HG03196 (cell line): ENCODE measurements at regions not wholly inside any gene's neighbourhood (a gene's known extent, or its start where the extent isn't known, plus 50 kb on each side); places are given as distances from the start of the nearest gene placed in this dataset.
"Not testable (repeated sequence)": the region's sequence is repeated elsewhere in the genome, so short reads cannot be mapped to it uniquely, and the experiment has no call there.

Source experiments
- ATAC-seq: cut with Tn5 transposase; IDR thresholded peaks from one replicate; pipeline ENCODE4 v1.9.1; 2021; ENCODE audit not compliant: unreplicated experiment

- ATAC-seq: no peak
Observed at GRCh38 chr4:127379499-127379898, 253.3 kb upstream of the INTU start.

- not testable (repeated sequence) for ATAC-seq
Observed at GRCh38 chr4:127379948-127380347, 252.8 kb upstream of the INTU start.

- no peak for ATAC-seq
Observed at GRCh38 chr4:127383666-127384065, 249.1 kb upstream of the INTU start.

DNA sequence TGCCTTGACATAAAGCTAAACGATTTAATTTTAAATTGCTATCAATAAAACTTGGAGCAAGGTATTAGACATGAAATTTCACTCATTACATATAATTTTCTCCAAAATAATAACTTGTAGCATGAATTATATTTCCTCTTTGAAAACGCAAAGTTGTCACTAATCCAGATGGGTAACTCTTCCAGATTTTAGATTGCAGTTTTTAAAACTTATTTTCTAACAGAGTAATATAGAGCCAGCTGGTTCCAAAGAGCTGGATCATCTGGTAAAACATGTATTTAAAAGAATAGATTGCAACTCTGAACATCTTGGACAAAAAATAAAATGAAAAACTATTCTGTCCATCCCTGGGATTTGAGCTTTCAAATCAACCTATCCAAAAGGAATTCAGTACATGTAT is 238.2 kb upstream of the INTU start:
- ATAC-seq: no peak

- ATAC-seq: no peak
Observed at GRCh38 chr4:127400276-127400675, 232.5 kb upstream of the INTU start.

DNA sequence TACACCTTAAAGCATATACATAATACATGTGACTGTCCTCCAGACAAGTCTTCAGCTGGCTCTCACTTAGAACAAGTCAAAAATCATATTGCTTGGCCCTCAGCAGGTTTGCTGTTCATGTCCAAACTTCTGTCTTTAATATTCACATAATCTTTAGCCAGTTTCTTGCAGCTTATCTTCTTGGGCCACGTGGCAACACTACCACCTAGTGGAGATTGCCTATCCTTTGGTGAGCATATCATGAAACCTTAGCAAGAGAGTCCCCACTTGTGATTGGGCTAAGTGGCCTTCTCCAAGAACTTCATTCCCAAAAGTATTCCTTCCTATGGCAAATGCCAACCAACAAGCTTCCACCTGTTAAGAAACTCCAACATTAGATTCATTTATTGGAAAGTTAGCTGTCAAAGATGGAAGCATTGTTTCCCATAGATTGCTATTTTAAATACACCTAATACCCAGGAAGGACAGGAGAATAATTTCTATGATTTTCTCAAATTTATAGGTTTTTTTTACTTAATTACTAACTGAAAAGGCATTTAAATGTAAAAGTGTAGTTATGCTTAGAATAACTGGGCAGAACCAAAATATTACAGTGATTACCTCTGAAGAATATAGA is 231.9 kb upstream of the INTU start:
- ATAC-seq: peak; percentile 85

DNA sequence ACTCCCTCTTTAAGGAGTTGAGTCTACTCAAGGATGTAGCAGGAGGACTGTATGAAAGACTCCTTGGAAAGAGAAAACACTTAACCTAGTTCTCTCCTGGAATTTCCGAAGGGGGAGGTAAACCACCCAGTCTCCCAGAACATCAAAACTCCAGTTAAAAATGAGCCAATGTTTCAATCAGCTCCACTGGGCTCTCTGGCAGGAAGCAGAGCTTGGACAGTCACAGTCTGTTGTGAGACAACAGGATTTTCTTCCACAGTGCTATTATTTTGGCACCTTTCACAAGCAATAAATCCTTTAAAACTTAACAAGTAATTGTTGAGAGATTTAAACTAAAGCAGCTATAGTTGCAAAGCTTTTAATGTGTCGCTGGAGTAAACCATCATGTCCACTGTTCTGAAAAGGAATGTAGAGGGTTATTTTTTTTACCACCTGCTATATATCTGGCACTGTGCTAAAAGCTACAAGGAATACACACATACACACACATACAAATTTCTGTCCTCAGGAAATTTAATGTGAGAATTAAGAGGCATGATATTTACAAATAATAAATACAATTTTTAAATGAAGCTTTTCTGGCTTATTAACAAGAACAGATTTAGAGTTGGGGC is 229.2 kb upstream of the INTU start:
- ATAC-seq: no peak

DNA sequence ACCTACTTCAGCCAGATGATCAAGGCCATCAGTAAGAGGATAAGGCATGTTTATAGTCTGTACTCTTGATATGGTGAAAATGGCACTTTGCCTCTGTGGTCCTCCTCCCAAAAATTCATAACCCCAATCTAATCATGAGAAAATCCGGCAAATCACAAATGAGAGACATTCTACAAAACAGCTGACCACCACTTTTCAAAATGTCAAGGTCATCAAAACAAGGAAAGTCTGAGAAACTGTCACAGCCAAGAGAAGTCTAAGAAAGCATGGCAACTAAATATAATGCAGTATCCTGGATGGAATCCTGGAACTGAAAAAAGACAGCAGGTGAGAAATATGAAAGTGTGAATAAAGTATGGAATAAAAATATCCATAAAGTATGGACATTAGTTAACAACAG is 226.6 kb upstream of the INTU start:
- ATAC-seq: no peak

GRCh38 chr4:127407572-127407971 is 225.2 kb upstream of the INTU start:
- not testable (repeated sequence) for ATAC-seq

- ATAC-seq: no peak
Observed at GRCh38 chr4:127410201-127410600, 222.6 kb upstream of the INTU start.

DNA sequence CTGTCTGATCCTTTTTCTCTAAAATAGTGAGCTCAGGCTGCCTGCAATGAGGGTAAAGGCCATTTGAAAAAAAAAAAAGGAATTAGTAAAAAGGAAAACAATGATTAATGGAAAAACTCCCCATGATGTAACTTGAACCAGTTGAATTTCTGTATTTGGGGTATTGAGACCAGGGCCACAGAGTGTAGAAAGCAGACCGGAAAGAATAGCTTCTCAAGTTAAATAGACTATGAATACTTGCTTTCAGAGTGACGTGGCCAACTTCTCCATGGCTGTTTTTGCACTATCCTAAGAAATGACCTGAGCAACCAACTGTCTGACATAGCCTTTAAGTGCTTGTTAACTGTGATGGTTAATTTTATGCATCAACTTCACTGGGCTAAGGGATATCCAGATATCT is 222.1 kb upstream of the INTU start:
- ATAC-seq: no peak

- no peak for ATAC-seq
Observed at GRCh38 chr4:127414951-127415606, 217.7 kb upstream of the INTU start.

DNA sequence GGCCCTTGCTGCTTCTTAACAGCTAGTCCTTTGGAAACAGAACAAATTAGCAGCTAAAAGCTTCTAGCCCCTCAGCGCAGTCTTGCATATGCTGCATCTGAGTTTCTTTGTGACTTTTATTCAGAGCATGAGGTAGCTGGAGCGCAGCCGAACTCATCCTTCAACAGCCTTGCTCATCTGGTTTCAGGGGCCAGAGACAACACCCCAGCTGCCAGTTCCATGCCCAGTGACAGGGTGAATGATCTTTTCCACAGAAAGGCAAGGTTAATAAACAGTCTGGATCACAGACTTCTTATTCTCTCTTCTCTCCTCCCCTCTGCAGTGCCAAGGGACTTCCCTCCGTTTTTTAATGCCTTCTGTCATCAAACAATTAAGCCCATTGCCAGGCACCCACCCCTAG is 216.6 kb upstream of the INTU start:
- no peak for ATAC-seq

- ATAC-seq: no peak
Observed at GRCh38 chr4:127417885-127418535, 214.7 kb upstream of the INTU start.

- no peak for ATAC-seq
Observed at GRCh38 chr4:127419431-127419830, 213.3 kb upstream of the INTU start.

GRCh38 chr4:127421437-127421836 is 211.3 kb upstream of the INTU start:
- ATAC-seq: no peak

- no peak for ATAC-seq
Observed at GRCh38 chr4:127425202-127425845, 207.4 kb upstream of the INTU start.

GRCh38 chr4:127425851-127426250 is 206.9 kb upstream of the INTU start:
- no peak for ATAC-seq

DNA sequence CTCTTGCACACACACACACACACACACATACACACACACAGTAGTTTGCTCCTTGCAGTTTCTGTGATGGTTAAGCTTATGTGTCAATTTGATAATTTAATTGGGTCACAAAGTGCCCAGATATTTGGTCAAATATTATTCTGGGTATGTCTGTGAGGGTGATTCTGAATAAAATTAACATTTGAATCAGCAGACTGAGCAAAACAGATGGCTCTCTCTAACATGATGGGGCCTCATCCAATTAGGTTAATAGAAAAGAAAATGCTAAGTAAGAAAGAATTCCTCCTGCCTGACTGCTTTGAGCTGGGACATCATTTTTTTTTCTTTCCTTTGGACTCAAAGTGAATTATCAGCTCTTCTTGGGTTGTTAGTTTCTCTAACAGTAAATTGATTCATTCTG is 191.2 kb upstream of the INTU start:
- no peak for ATAC-seq

DNA sequence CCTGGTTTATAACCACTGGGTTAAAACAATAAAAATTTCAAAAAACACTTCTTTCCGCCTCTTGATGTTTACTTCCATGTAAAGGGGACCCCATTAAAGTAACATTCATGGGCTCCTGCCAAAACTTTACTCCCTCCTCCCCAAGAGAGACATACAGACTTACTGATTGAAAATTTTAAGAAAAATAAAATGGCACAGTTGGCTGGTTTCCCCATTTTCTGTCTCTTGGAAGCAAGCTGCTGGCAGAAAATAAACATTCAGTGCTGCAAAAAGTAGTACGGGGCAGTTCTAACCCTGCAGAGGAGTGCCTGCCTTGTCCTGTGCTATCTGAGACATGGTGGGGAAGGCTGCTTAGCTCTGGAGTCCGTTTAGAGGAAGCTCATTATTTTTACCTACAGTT is 187.3 kb upstream of the INTU start:
- ATAC-seq: no peak

- no peak for ATAC-seq
Observed at GRCh38 chr4:127446427-127446885, 186.3 kb upstream of the INTU start.
